Adrenal gland (tissue), 9 donors: ENCODE measurements at regions not wholly inside any gene's neighbourhood (a gene's known extent, or its start where the extent isn't known, plus 50 kb on each side); places are given as distances from the start of the nearest gene placed in this dataset.
"Not testable (repeated sequence)": the region's sequence is repeated elsewhere in the genome, so short reads cannot be mapped to it uniquely, and the experiment has no call there.

Source experiments
- DNase-seq, 7 donors: peaks; one replicate each; pipeline ENCODE4 v3.0.0-alpha.2; 2019 to 2020
- H3K27ac ChIP-seq, 5 donors: fragments of 200-600 bp; sonication (generic) in 4 of 5; 1 replicate in 3 of 5; 2 replicates in 2 of 5; pipeline versions ENCODE4 v1.5.1 to v1.8.0; 2016 to 2020; ENCODE audit warnings: mild to moderate bottlenecking in 1 of 5
- H3K27me3 ChIP-seq: fragments of 200-600 bp; 2 replicates; pipeline ENCODE4 v1.8.0; 2021
- H3K36me3 ChIP-seq, 2 donors: fragments of 200-600 bp; replicated peaks in 1 of 2; 1 replicate in 1 of 2; 2 replicates in 1 of 2; pipeline versions ENCODE4 v1.5.1 to v1.8.0; 2018 to 2022
- H3K4me1 ChIP-seq, 2 donors: fragments of 200-600 bp; replicated peaks in 1 of 2; 1 replicate in 1 of 2; 2 replicates in 1 of 2; pipeline versions ENCODE4 v1.5.1 to v1.8.0; 2018 to 2021
- H3K4me3 ChIP-seq, 4 donors: fragments of 200-600 bp; sonication (generic) in 3 of 4; one replicate each; pipeline ENCODE4 v1.5.1; 2016 to 2018
- H3K9me3 ChIP-seq, 3 donors: fragments of 200-600 bp; sonication (generic) in 1 of 3; replicated peaks in 1 of 3; 1 replicate in 2 of 3; 2 replicates in 1 of 3; pipeline versions ENCODE4 v1.5.1 to v1.8.0; 2016 to 2021
- POLR2A ChIP-seq, 2 donors: fragments of 450-650 bp; IDR thresholded peaks; one replicate each; pipeline ENCODE4 v1.6.1; 2017; ENCODE audit warnings: antibody characterized with exemption in 2 of 2, mild to moderate bottlenecking in 2 of 2, moderate library complexity in 1 of 2
- WGBS, 4 donors: extraction: QIAGEN DNeasy Blood & Tissue Kit in 2 of 4; methylation state at CpG; one replicate each; pipeline versions ENCODE4 v1.1.5 to v1.1.7; 2013 to 2017; 5-methylcytosine and 5-hydroxymethylcytosine counted together
- intact Hi-C, 2 donors: fragments of 100-400 bp; cut with DNase I; formaldehyde crosslinking; loops; one replicate each; pipeline versions ENCODE4 v1.14.1 to v1.15.0; 2022 to 2023
- TF ChIP-seq, protein P1 (sequence below), 6 experiments: fragments of 450-650 bp in 4 of 6; fragments of 200-600 bp in 2 of 6; sonication (generic) in 1 of 6; IDR thresholded peaks; 1 replicate in 5 of 6; 2 replicates in 1 of 6; pipeline versions ENCODE4 v1.5.1 to v1.8.0; 2016 to 2021; ENCODE audit warnings: antibody characterized with exemption in 6 of 6, mild to moderate bottlenecking in 2 of 6, moderate library complexity in 1 of 6
- donor health status: healthy with polysubstance abuse.
- donor health status: Bipolar disorder and iron deficiency.
- donor health status: DM: yes; HTN: yes; CAD: no.
- donor health status: DM: no; HTN: no; CAD: no.
- donor health status: DM: no; HTN: no; CAD: no.

GRCh38 chr2:66632882-66633281 is 198.0 kb downstream of the MEIS1 start:
- H3K27me3 ChIP-seq, H3K36me3 ChIP-seq, H3K9me3 ChIP-seq, H3K4me1 ChIP-seq, DNase-seq, H3K27ac ChIP-seq, H3K4me3 ChIP-seq, intact Hi-C loops: not testable (repeated sequence)
- 90 to 95% (median 91%) methylated on average over 19 of the region's 19 CpGs for WGBS, 4 donors

- H3K36me3 ChIP-seq = no peaks in the 10 kb centered on the region
- H3K4me3 ChIP-seq = no peak overlapping the region
- intact Hi-C loops = no loop called here
- H3K27ac ChIP-seq = no peak overlapping the region
- H3K9me3 ChIP-seq = no peaks in the 10 kb centered on the region
- TF ChIP-seq POLR2A (IDR thresholded peaks at IDR 0.05) = no peak
- no peaks in the 10 kb centered on the region for H3K27me3 ChIP-seq
- DNase-seq = no peak
- no peaks in the 10 kb centered on the region for H3K4me1 ChIP-seq
- 78 to 89% (median 81%) methylated on average over 3 of the region's 3 CpGs for WGBS, 4 donors
These were observed 198.7 kb downstream of the MEIS1 start for GRCh38 chr2:66633631-66634030.

DNA sequence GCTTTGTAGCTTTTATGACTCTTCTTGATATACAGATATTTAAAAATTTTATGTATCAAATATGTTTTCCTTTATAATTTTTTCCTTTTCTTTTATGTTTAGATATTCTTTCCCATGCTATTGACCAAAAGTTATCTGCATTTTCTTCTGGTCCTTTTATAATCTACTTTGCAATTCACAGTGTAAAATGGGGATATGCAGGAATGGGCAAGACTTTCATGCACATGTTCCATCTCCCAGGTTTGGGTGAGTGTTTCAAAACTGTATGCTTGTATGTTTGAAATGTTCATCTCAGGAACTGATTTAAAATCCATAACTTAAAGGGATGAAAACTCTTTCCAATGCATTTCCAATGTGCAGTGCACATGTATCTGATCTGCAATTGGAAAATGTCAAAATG is 199.9 kb downstream of the MEIS1 start:
- H3K9me3 ChIP-seq = no peaks in the 10 kb centered on the region
- no peak for DNase-seq
- H3K4me3 ChIP-seq = no peak overlapping the region
- TF ChIP-seq, protein P1, sequence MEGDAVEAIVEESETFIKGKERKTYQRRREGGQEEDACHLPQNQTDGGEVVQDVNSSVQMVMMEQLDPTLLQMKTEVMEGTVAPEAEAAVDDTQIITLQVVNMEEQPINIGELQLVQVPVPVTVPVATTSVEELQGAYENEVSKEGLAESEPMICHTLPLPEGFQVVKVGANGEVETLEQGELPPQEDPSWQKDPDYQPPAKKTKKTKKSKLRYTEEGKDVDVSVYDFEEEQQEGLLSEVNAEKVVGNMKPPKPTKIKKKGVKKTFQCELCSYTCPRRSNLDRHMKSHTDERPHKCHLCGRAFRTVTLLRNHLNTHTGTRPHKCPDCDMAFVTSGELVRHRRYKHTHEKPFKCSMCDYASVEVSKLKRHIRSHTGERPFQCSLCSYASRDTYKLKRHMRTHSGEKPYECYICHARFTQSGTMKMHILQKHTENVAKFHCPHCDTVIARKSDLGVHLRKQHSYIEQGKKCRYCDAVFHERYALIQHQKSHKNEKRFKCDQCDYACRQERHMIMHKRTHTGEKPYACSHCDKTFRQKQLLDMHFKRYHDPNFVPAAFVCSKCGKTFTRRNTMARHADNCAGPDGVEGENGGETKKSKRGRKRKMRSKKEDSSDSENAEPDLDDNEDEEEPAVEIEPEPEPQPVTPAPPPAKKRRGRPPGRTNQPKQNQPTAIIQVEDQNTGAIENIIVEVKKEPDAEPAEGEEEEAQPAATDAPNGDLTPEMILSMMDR (IDR thresholded peaks at IDR 0.05) = no peak
- TF ChIP-seq POLR2A (IDR thresholded peaks at IDR 0.05) = no peak
- H3K27ac ChIP-seq = no peak overlapping the region
- H3K27me3 ChIP-seq = no peaks in the 10 kb centered on the region
- H3K36me3 ChIP-seq = no peaks in the 10 kb centered on the region
- intact Hi-C loops = no loop called here
- no peaks in the 10 kb centered on the region for H3K4me1 ChIP-seq

DNA sequence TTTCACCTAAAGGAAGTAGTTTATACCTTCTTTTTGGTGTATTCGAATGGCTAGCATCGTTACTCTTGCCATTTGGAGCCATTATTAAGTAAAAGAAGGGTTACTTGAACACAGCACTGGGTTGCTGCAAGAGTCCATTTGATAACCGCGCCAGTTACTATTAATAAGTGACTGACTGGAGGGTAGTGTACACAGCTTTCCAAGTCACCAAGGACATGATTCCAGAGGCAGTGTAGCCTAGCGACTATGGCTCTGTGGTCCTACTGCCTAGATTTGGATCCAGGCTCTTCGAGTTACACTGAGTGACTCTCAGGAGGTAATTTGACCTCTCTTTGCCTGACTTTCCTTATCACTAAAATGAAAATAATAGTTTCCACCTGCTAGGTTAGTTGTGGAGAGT is 206.8 kb downstream of the MEIS1 start:
- H3K27ac ChIP-seq = no peak overlapping the region
- no peaks in the 10 kb centered on the region for H3K36me3 ChIP-seq
- intact Hi-C loops = no loop called here
- no peaks in the 10 kb centered on the region for H3K4me1 ChIP-seq
- DNase-seq = no peak
- 86 to 95% (median 93%) methylated on average over 6 of the region's 6 CpGs for WGBS, 4 donors
- no peaks in the 10 kb centered on the region for H3K27me3 ChIP-seq
- no peaks in the 10 kb centered on the region for H3K9me3 ChIP-seq
- H3K4me3 ChIP-seq = no peak overlapping the region
- TF ChIP-seq, protein P1 (IDR thresholded peaks at IDR 0.05) = no peak
- no peak for TF ChIP-seq POLR2A (IDR thresholded peaks at IDR 0.05)

GRCh38 chr2:66648081-66648480 is 213.2 kb downstream of the MEIS1 start:
- H3K4me1 ChIP-seq, intact Hi-C loops, DNase-seq, H3K27ac ChIP-seq, H3K36me3 ChIP-seq, H3K27me3 ChIP-seq, H3K4me3 ChIP-seq, H3K9me3 ChIP-seq: not testable (repeated sequence)
- 88 to 100% (median 89%) methylated on average over 1 to 12 of the region's 12 CpGs for WGBS, 4 donors

DNA sequence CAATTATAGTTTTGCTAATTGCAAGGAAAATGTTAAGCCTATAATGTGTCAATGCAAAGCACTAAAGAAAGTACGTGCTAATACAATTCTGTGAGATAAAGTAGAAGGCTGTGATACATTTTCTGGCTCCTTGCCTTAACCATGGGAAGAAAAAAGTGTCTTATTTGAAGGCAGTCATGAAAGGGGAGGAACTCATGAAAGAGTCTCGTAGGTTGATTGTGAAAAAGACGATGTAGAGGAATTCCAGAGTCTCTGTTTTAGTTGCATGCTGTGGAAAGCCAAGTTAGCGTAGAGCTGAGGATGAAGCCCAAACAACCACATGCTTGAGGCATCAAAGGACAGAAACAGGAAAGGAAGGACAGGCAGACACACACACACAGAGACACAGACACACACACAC is 214.1 kb downstream of the MEIS1 start:
- no peak for DNase-seq
- intact Hi-C loops = no loop called here
- Histone ChIP-seq H3K36me3 (no peaks in the 10 kb centered on the region), H3K27me3 (no peaks in the 10 kb centered on the region), H3K27ac (no peak overlapping the region), H3K9me3 (no peaks in the 10 kb centered on the region), H3K4me1 (no peaks in the 10 kb centered on the region), H3K4me3 (no peak overlapping the region)
- TF ChIP-seq, protein P1 (IDR thresholded peaks at IDR 0.05) = no peak
- no peak for TF ChIP-seq POLR2A (IDR thresholded peaks at IDR 0.05)
- 75 to 92% (median 87%) methylated on average over 4 of the region's 4 CpGs for WGBS, 4 donors
